ENCODE measurements at regions not wholly inside any gene's neighbourhood (a gene's known extent, or its start where the extent isn't known, plus 50 kb on each side); places are given as distances from the start of the nearest gene placed in this dataset.
A peak's percentile ranks its signal among the peaks of the same experiment; 100 is the strongest.

DNA sequence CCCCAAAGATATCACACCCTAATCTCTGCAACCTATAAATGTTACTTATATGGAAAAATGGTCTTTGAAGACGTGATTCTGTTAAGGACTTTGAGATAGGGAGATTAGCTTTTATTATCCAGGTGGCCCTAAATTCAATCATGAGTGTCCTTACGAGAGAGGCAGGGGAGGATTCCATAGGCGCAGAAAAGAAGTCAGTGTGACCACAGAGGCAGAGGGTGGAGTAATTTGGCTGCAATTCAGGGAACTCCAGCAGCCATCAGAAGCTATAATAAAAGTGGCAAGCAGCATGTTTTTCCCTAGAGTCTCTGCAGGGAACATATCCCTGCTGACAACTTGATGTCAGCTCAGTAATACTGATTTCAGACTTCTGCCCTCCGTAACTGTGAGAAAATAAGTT is 315.2 kb upstream of the ROBO2 start (continued):
- TF ChIP-seq, protein P1, sequence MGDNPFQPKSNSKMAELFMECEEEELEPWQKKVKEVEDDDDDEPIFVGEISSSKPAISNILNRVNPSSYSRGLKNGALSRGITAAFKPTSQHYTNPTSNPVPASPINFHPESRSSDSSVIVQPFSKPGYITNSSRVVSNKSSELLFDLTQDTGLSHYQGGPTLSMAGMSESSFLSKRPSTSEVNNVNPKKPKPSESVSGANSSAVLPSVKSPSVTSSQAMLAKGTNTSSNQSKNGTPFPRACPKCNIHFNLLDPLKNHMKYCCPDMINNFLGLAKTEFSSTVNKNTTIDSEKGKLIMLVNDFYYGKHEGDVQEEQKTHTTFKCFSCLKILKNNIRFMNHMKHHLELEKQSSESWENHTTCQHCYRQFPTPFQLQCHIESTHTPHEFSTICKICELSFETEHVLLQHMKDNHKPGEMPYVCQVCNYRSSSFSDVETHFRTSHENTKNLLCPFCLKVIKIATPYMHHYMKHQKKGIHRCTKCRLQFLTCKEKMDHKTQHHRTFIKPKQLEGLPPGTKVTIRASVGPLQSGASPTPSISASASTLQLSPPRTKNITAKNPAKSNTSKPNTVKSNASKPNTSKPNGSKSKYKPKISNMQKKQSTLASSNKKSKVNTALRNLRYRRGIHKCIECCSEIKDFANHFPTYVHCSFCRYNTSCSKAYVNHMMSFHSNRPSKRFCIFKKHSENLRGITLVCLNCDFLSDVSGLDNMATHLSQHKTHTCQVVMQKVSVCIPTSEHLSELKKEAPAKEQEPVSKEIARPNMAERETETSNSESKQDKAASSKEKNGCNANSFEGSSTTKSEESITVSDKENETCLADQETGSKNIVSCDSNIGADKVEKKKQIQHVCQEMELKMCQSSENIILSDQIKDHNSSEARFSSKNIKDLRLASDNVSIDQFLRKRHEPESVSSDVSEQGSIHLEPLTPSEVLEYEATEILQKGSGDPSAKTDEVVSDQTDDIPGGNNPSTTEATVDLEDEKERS (tag by site-specific recombination; IDR thresholded peaks at IDR 0.05) = no peak
- TF ChIP-seq ZNF2 (tag by site-specific recombination; IDR thresholded peaks at IDR 0.05) (no peak), ZNF157 (tag by site-specific recombination; IDR thresholded peaks at IDR 0.05) (no peak), ZNF777 (tag by site-specific recombination; IDR thresholded peaks at IDR 0.05; ENCODE audit: borderline replicate concordance) (no peak), SCRT2 (tag by site-specific recombination; IDR thresholded peaks at IDR 0.05) (no peak), ZNF624 (tag by site-specific recombination; IDR thresholded peaks at IDR 0.05) (no peak), ZNF23 (tag by site-specific recombination; IDR thresholded peaks at IDR 0.05; ENCODE audit: borderline replicate concordance) (no peak), REPIN1 (tag by site-specific recombination; IDR thresholded peaks at IDR 0.05; ENCODE audit: low read depth) (no peak), ZNF561 (tag by site-specific recombination; IDR thresholded peaks at IDR 0.05; ENCODE audit: borderline replicate concordance) (0 out of 2 replicates have a peak, but pooled peaks have one; percentile 33), ZNF626 (tag by site-specific recombination; IDR thresholded peaks at IDR 0.05) (no peak), ZNF544 (tag by site-specific recombination; IDR thresholded peaks at IDR 0.05) (no peak), ZIC2 (tag by site-specific recombination; IDR thresholded peaks at IDR 0.05) (peak; percentile 91), ZNF24 (tag by site-specific recombination; IDR thresholded peaks at IDR 0.05) (no peak), ZFP37 (tag by site-specific recombination; IDR thresholded peaks at IDR 0.05) (no peak), ZNF768 (tag by site-specific recombination; IDR thresholded peaks at IDR 0.05) (no peak), ZNF513 (tag by site-specific recombination; IDR thresholded peaks at IDR 0.05) (no peak), ZBTB17 (tag by site-specific recombination; IDR thresholded peaks at IDR 0.05) (no peak), ZNF654 (tag by site-specific recombination; IDR thresholded peaks at IDR 0.05; ENCODE audit: low read depth) (no peak), ZNF146 (tag by site-specific recombination; IDR thresholded peaks at IDR 0.05) (no peak), ZNF394 (tag by site-specific recombination; IDR thresholded peaks at IDR 0.05; ENCODE audit: borderline replicate concordance) (no peak), ZNF747 (tag by site-specific recombination; IDR thresholded peaks at IDR 0.05) (no peak), ZNF514 (tag by site-specific recombination; IDR thresholded peaks at IDR 0.05) (no peak), ZNF112 (tag by site-specific recombination; IDR thresholded peaks at IDR 0.05) (no peak), ZBTB6 (tag by site-specific recombination; IDR thresholded peaks at IDR 0.05) (no peak), ZBTB21 (tag by site-specific recombination; IDR thresholded peaks at IDR 0.05) (no peak)
- TF ChIP-seq, protein P2, sequence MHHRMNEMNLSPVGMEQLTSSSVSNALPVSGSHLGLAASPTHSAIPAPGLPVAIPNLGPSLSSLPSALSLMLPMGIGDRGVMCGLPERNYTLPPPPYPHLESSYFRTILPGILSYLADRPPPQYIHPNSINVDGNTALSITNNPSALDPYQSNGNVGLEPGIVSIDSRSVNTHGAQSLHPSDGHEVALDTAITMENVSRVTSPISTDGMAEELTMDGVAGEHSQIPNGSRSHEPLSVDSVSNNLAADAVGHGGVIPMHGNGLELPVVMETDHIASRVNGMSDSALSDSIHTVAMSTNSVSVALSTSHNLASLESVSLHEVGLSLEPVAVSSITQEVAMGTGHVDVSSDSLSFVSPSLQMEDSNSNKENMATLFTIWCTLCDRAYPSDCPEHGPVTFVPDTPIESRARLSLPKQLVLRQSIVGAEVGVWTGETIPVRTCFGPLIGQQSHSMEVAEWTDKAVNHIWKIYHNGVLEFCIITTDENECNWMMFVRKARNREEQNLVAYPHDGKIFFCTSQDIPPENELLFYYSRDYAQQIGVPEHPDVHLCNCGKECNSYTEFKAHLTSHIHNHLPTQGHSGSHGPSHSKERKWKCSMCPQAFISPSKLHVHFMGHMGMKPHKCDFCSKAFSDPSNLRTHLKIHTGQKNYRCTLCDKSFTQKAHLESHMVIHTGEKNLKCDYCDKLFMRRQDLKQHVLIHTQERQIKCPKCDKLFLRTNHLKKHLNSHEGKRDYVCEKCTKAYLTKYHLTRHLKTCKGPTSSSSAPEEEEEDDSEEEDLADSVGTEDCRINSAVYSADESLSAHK (tag by site-specific recombination; IDR thresholded peaks at IDR 0.05) = no peak
- TF ChIP-seq, protein P3, sequence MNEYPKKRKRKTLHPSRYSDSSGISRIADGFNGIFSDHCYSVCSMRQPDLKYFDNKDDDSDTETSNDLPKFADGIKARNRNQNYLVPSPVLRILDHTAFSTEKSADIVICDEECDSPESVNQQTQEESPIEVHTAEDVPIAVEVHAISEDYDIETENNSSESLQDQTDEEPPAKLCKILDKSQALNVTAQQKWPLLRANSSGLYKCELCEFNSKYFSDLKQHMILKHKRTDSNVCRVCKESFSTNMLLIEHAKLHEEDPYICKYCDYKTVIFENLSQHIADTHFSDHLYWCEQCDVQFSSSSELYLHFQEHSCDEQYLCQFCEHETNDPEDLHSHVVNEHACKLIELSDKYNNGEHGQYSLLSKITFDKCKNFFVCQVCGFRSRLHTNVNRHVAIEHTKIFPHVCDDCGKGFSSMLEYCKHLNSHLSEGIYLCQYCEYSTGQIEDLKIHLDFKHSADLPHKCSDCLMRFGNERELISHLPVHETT (tag by site-specific recombination; IDR thresholded peaks at IDR 0.05) = no peak
- TF ChIP-seq, protein P4, sequence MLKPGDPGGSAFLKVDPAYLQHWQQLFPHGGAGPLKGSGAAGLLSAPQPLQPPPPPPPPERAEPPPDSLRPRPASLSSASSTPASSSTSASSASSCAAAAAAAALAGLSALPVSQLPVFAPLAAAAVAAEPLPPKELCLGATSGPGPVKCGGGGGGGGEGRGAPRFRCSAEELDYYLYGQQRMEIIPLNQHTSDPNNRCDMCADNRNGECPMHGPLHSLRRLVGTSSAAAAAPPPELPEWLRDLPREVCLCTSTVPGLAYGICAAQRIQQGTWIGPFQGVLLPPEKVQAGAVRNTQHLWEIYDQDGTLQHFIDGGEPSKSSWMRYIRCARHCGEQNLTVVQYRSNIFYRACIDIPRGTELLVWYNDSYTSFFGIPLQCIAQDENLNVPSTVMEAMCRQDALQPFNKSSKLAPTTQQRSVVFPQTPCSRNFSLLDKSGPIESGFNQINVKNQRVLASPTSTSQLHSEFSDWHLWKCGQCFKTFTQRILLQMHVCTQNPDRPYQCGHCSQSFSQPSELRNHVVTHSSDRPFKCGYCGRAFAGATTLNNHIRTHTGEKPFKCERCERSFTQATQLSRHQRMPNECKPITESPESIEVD (tag by site-specific recombination; IDR thresholded peaks at IDR 0.05) = peak; percentile 91
